Muscle of leg (tissue), 3 donors: ENCODE measurements at regions not wholly inside any gene's neighbourhood (a gene's known extent, or its start where the extent isn't known, plus 50 kb on each side); places are given as distances from the start of the nearest gene placed in this dataset.
A peak's percentile ranks its signal among the peaks of the same experiment; 100 is the strongest.
"Not testable (repeated sequence)": the region's sequence is repeated elsewhere in the genome, so short reads cannot be mapped to it uniquely, and the experiment has no call there.

ENCODE experiments used
- DNase-seq: peaks from one replicate; pipeline ENCODE4 v3.0.0; 2013
- H3K27ac ChIP-seq: one replicate; pipeline ENCODE4 v1.5.1; 2013; ENCODE audit warnings: mild to moderate bottlenecking, low read length, control low read depth
- H3K27me3 ChIP-seq: one replicate; pipeline ENCODE4 v1.6.1; 2013; ENCODE audit warnings: low read length; ENCODE audit not compliant: control insufficient read depth, insufficient read depth
- H3K36me3 ChIP-seq: one replicate; pipeline ENCODE4 v1.6.1; 2013; ENCODE audit warnings: low read length; ENCODE audit not compliant: control insufficient read depth, insufficient read depth
- H3K4me1 ChIP-seq: one replicate; pipeline ENCODE4 v1.6.1; 2013; ENCODE audit warnings: low read length; ENCODE audit not compliant: control insufficient read depth, insufficient read depth
- H3K4me3 ChIP-seq: one replicate; pipeline ENCODE4 v1.5.1; 2013; ENCODE audit warnings: low read length, control low read depth
- H3K9me3 ChIP-seq: replicated peaks from 2 replicates; pipeline ENCODE4 v1.6.1; 2013; ENCODE audit warnings: low read depth, low read length; ENCODE audit not compliant: control insufficient read depth
- WGBS: methylation state at CpG from one replicate; pipeline ENCODE4 v1.1.5; 2013; ENCODE audit warnings: missing lambda C conversion rate; ENCODE audit not compliant: insufficient coverage; 5-methylcytosine and 5-hydroxymethylcytosine counted together

GRCh38 chr12:105440037-105440664 lies 109.7 kb downstream of the C12orf75 start:
- Histone ChIP-seq H3K9me3 (no peaks in the 10 kb centered on the region), H3K4me1 (no peaks in the 10 kb centered on the region), H3K4me3 (no peak overlapping the region), H3K27ac (no peak overlapping the region), H3K27me3 (no peaks in the 10 kb centered on the region), H3K36me3 (no peaks in the 10 kb centered on the region)
- no peak for DNase-seq
- no CpG with 5 or more reads among the region's 1 CpG for WGBS

- Histone ChIP-seq H3K4me1 (no peaks in the 10 kb centered on the region), H3K27me3 (no peaks in the 10 kb centered on the region), H3K36me3 (no peaks in the 10 kb centered on the region), H3K9me3 (no peaks in the 10 kb centered on the region), H3K4me3 (no peak overlapping the region), H3K27ac (no peak overlapping the region)
- no peak for DNase-seq
- 95% methylated on average over 12 of the region's 18 CpGs for WGBS
These were observed 113.5 kb downstream of the C12orf75 start for GRCh38 chr12:105443802-105444652.

- Histone ChIP-seq H3K9me3 (no peaks in the 10 kb centered on the region), H3K36me3 (no peaks in the 10 kb centered on the region), H3K4me1 (no peaks in the 10 kb centered on the region), H3K4me3 (no peak overlapping the region), H3K27me3 (no peaks in the 10 kb centered on the region), H3K27ac (no peak overlapping the region)
- no CpG with 5 or more reads among the region's 3 CpGs for WGBS
- no peak for DNase-seq
These were observed 114.2 kb downstream of the C12orf75 start for GRCh38 chr12:105444653-105445102.

GRCh38 chr12:105445249-105445648 lies 114.8 kb downstream of the C12orf75 start:
- Histone ChIP-seq H3K4me3 (no peak overlapping the region), H3K27me3 (no peaks in the 10 kb centered on the region), H3K27ac (no peak overlapping the region), H3K36me3 (no peaks in the 10 kb centered on the region), H3K9me3 (no peaks in the 10 kb centered on the region), H3K4me1 (no peaks in the 10 kb centered on the region)
- no peak for DNase-seq
- WGBS: no CpG with 5 or more reads among the region's 3 CpGs

GRCh38 chr12:105445649-105446048 lies 115.2 kb downstream of the C12orf75 start:
- no peaks in the 10 kb centered on the region for H3K9me3 ChIP-seq
- H3K27me3 ChIP-seq: no peaks in the 10 kb centered on the region
- no peaks in the 10 kb centered on the region for H3K36me3 ChIP-seq
- WGBS: no CpG with 5 or more reads among the region's 1 CpG
- H3K4me1 ChIP-seq: no peaks in the 10 kb centered on the region
- no peak overlapping the region for H3K27ac ChIP-seq
- no peak overlapping the region for H3K4me3 ChIP-seq
- DNase-seq: no peak

GRCh38 chr12:105446460-105446859 lies 116.0 kb downstream of the C12orf75 start:
- not testable (repeated sequence) for H3K36me3 ChIP-seq, H3K9me3 ChIP-seq, H3K27me3 ChIP-seq, DNase-seq, H3K4me3 ChIP-seq, H3K4me1 ChIP-seq, H3K27ac ChIP-seq
- 88% methylated on average over 1 of the region's 2 CpGs for WGBS

- 75% methylated on average over 5 of the region's 6 CpGs for WGBS
- Histone ChIP-seq H3K27ac (no peak overlapping the region), H3K4me3 (no peak overlapping the region), H3K36me3 (no peaks in the 10 kb centered on the region), H3K27me3 (no peaks in the 10 kb centered on the region), H3K4me1 (no peaks in the 10 kb centered on the region), H3K9me3 (no peaks in the 10 kb centered on the region)
- DNase-seq: no peak
These were observed 118.9 kb downstream of the C12orf75 start for GRCh38 chr12:105449431-105449830.

- WGBS: 43% methylated on average over 1 of the region's 3 CpGs
- H3K36me3 ChIP-seq: no peaks in the 10 kb centered on the region
- peak; percentile 49 for DNase-seq
These were observed 120.7 kb downstream of the C12orf75 start for GRCh38 chr12:105451211-105451610.

GRCh38 chr12:105451798-105452197 lies 121.3 kb downstream of the C12orf75 start:
- Histone ChIP-seq H3K9me3 (no peaks in the 10 kb centered on the region), H3K36me3 (no peaks in the 10 kb centered on the region), H3K4me1 (no peaks in the 10 kb centered on the region), H3K27me3 (no peaks in the 10 kb centered on the region), H3K27ac (no peak overlapping the region), H3K4me3 (no peak overlapping the region)
- 17% methylated on average over 2 of the region's 4 CpGs for WGBS
- DNase-seq: no peak

More at GRCh38 chr12:105451211-105451610, 120.7 kb downstream of the C12orf75 start:
- no peak overlapping the region for H3K4me3 ChIP-seq
- H3K27ac ChIP-seq: no peak overlapping the region
- no peaks in the 10 kb centered on the region for H3K9me3 ChIP-seq
- H3K4me1 ChIP-seq: no peaks in the 10 kb centered on the region
- H3K27me3 ChIP-seq: no peaks in the 10 kb centered on the region

GRCh38 chr12:105453316-105453715 lies 122.8 kb downstream of the C12orf75 start:
- H3K4me1 ChIP-seq: peaks cover 2% of the 10 kb centered on the region
- no peak overlapping the region for H3K27ac ChIP-seq
- no peak overlapping the region for H3K4me3 ChIP-seq
- no peaks in the 10 kb centered on the region for H3K9me3 ChIP-seq
- WGBS: 75% methylated on average over 1 of the region's 1 CpG
- no peaks in the 10 kb centered on the region for H3K36me3 ChIP-seq
- H3K27me3 ChIP-seq: no peaks in the 10 kb centered on the region
- DNase-seq: no peak
